OCI-LY7 (cell line): ENCODE measurements at regions not wholly inside any gene's neighbourhood (a gene's known extent, or its start where the extent isn't known, plus 50 kb on each side); places are given as distances from the start of the nearest gene placed in this dataset.

Experiments
- BruUV-seq: library from RNA; stranded (reverse); fragments of 400-500 nt; replicated peaks from 2 replicates; lab custom pipeline; 2021; lab: Mats Ljungman, UMichigan
- CTCF ChIA-PET: fragments of 300-600 bp; sonication (Branson Sonifier 250); formaldehyde crosslinking; loops from one replicate; lab custom pipeline; 2022; ENCODE audit warnings: antibody characterized with exemption; ENCODE audit not compliant: unreplicated experiment; lab: Charles Lee
- POLR2A ChIA-PET: fragments of 300-600 bp; sonication (Branson Sonifier 250); formaldehyde crosslinking; loops from one replicate; lab custom pipeline; 2022; ENCODE audit warnings: antibody characterized with exemption; lab: Charles Lee
- DNase-seq: peaks from one replicate; pipeline ENCODE4 v3.0.0-alpha.2; 2015; ENCODE audit warnings: low spot score
- H2AFZ ChIP-seq: fragments of 200-600 bp; sonication (generic), shearing (Covaris generic); 2 replicates; pipeline ENCODE4 v1.6.1; 2014; ENCODE audit warnings: mild to moderate bottlenecking, antibody characterized with exemption, low read length, moderate library complexity
- H3K27ac ChIP-seq: fragments of 200-600 bp; sonication (generic); 2 replicates; pipeline ENCODE4 v1.5.1; 2014; ENCODE audit warnings: mixed run types, low read depth, mild to moderate bottlenecking, moderate library complexity, low read length, inconsistent platforms; ENCODE audit not compliant: poor library complexity, severe bottlenecking
- H3K36me3 ChIP-seq: fragments of 200-600 bp; sonication (generic); 2 replicates; pipeline ENCODE4 v1.6.1; 2014; ENCODE audit warnings: mild to moderate bottlenecking, antibody characterized with exemption, low read length, moderate library complexity, mixed read lengths; ENCODE audit not compliant: insufficient read depth
- H3K4me1 ChIP-seq: fragments of 200-600 bp; sonication (generic); 2 replicates; pipeline ENCODE4 v1.5.1; 2014; ENCODE audit warnings: mild to moderate bottlenecking, low read length; ENCODE audit not compliant: insufficient read depth, poor library complexity, severe bottlenecking
- H3K4me2 ChIP-seq: fragments of 200-600 bp; sonication (generic); 2 replicates; pipeline ENCODE4 v1.6.1; 2014; ENCODE audit warnings: mild to moderate bottlenecking, low read length
- H3K4me3 ChIP-seq: fragments of 200-600 bp; sonication (generic); 2 replicates; pipeline ENCODE4 v1.5.1; 2014; ENCODE audit warnings: mild to moderate bottlenecking, low read depth, low read length; ENCODE audit not compliant: poor library complexity, severe bottlenecking
- H3K79me2 ChIP-seq: fragments of 200-600 bp; sonication (generic); 2 replicates; pipeline ENCODE4 v1.6.1; 2016; ENCODE audit warnings: low read depth, mild to moderate bottlenecking, low read length, moderate library complexity, mixed read lengths; ENCODE audit not compliant: insufficient read depth
- H3K9me2 ChIP-seq: fragments of 200-600 bp; sonication (generic); 2 replicates; pipeline ENCODE4 v1.6.1; 2016; ENCODE audit warnings: mild to moderate bottlenecking, low read length, mixed read lengths; ENCODE audit not compliant: insufficient read depth
- H3K9me3 ChIP-seq: fragments of 200-600 bp; sonication (generic); 2 replicates; pipeline ENCODE4 v1.6.1; 2014; ENCODE audit warnings: mild to moderate bottlenecking, mixed run types, low read length, mixed read lengths
- H4K20me1 ChIP-seq: fragments of 200-600 bp; sonication (generic); 2 replicates; pipeline ENCODE4 v1.6.1; 2014; ENCODE audit warnings: mild to moderate bottlenecking, antibody characterized with exemption, low read length, moderate library complexity, mixed read lengths; ENCODE audit not compliant: insufficient read depth
- CTCF ChIP-seq: fragments of 200-600 bp; sonication (generic); conservative IDR thresholded peaks from 2 replicates; pipeline ENCODE4 v1.5.1; 2014; ENCODE audit warnings: mild to moderate bottlenecking, antibody characterized with exemption, low read length, moderate library complexity, mixed read lengths
- EZH2phosphoT487 ChIP-seq: fragments of 200-600 bp; sonication (generic); IDR thresholded peaks from 2 replicates; pipeline ENCODE4 v1.6.1; 2018; ENCODE audit warnings: low read depth, borderline replicate concordance, mild to moderate bottlenecking, mixed run types, antibody characterized with exemption, low read length, moderate library complexity, mixed read lengths
- intact Hi-C: fragments of 100-400 bp; cut with micrococcal nuclease; formaldehyde crosslinking; loops from one replicate; pipeline ENCODE4 v1.10.0; 2022; ENCODE audit not compliant: unreplicated experiment

DNA sequence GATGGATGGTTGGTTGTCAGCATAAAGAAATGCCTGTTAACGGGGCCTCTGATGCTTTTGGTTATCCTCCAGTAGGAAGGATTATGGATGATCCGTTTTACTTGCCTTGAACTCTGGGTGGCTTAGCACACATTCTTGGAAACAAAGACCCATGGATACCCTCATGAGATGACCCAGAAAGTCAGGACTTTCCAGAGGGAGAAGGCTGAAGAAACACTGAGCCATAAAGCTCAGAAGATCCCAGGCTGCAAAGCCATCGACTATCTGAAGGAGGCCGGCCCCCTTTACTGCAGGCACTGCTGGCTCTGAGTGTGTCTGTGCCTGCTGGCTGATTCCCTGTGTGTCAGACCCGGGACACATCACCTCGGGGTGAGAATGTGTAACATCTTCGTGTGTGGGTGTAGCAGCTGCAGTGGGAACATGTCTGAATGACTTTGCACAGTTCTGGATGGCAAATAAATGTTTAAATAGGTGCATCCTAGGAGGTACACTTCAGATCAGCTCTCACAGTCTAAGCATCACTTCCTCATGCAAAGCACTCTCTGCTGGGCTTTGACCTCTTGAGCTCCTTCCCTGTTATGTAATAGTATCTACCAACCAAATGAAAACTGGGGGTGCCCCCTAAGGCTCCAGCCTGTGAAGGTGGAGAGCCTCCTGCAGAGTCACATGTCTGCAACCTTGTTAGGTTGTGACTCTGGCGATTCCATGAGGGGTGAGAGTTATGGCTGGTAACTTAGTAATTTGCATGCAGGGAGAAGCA, 1084.9 kb downstream of the TBC1D22A start:
- Histone ChIP-seq H3K79me2 (no peaks in the 10 kb centered on the region), H3K4me2 (peak overlapping the region; percentile 25; the same call in 1 of the 2 replicates), H2AFZ (peak overlapping the region; percentile 74), H3K27ac (no peak overlapping the region), H3K9me3 (no peaks in the 10 kb centered on the region), H3K4me1 (peaks cover 20% of the 10 kb centered on the region), H3K9me2 (no peaks in the 10 kb centered on the region), H3K4me3 (peak overlapping the region; percentile 9), H3K36me3 (no peaks in the 10 kb centered on the region), H4K20me1 (no peaks in the 10 kb centered on the region)
- DNase-seq = peak; percentile 55
- POLR2A ChIA-PET = no interaction called here
- intact Hi-C loops = no loop called here
- BruUV-seq = no TSS peak
- TF ChIP-seq CTCF = no peak
- CTCF ChIA-PET = no interaction called here

DNA sequence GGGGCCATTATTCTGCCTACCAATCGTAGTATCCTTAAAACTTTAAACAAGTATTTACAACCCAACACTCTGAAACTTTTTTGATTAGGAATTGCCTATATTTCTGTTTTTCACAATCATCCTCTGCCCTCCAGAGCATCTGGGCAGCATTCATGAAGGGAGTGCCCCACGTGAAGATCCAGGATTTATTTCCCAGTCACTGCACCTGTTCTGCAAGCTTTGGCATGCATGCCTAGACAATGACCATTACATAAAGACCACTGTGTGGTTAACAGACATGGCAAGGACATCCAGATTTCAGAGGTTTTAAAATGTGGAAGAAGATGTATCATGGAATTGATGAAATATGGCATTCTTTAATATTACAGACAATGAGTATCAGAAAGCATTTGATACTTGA, 1083.8 kb downstream of the TBC1D22A start:
- H3K9me2 ChIP-seq = no peaks in the 10 kb centered on the region
- peaks cover 31% of the 10 kb centered on the region for H3K4me1 ChIP-seq
- BruUV-seq = no TSS peak
- no peaks in the 10 kb centered on the region for H4K20me1 ChIP-seq
- H2AFZ ChIP-seq = no peak overlapping the region
- no peaks in the 10 kb centered on the region for H3K79me2 ChIP-seq
- TF ChIP-seq CTCF (no peak), EZH2phosphoT487 (no peak)
- no peak for DNase-seq
- no peaks in the 10 kb centered on the region for H3K9me3 ChIP-seq
- H3K27ac ChIP-seq = no peak overlapping the region
- CTCF ChIA-PET = no interaction called here
- no peaks in the 10 kb centered on the region for H3K36me3 ChIP-seq
- intact Hi-C loops = no loop called here
- no peak overlapping the region for H3K4me2 ChIP-seq
- no peak overlapping the region for H3K4me3 ChIP-seq
- POLR2A ChIA-PET = no interaction called here

DNA sequence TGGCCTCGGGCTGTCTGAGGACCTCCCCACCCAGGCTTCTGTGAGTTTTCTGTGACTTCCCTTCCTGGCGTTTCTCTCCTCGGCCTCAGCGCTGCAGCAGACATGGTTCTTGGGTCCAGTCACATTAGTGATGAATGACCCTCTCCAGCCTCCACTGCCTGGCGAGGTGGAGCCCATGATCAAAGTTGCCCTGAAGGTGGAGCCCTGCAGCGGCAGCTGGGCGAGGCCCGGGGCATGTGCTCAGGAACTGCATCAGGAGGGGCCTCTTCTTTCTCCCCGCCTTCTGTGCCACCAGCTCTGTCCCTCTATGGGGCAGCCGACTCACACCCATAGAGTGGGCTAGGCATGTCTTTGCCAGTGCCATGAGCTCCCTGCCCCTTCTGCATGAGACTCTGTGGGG, 1079.7 kb downstream of the TBC1D22A start:
- Histone ChIP-seq H3K9me2 (no peaks in the 10 kb centered on the region), H3K4me3 (no peak overlapping the region), H3K4me2 (peak overlapping the region; percentile 55), H3K79me2 (no peaks in the 10 kb centered on the region), H3K4me1 (peaks cover 31% of the 10 kb centered on the region), H2AFZ (peak overlapping the region; percentile 80; the same call in 1 of the 2 replicates), H3K9me3 (no peaks in the 10 kb centered on the region), H3K27ac (no peak overlapping the region), H3K36me3 (no peaks in the 10 kb centered on the region), H4K20me1 (no peaks in the 10 kb centered on the region)
- intact Hi-C loops = loop anchor here (1.0 to 5.0 kb wide), 3 partner anchors 155 to 650 kb away; no protein-coding TSS in a partner anchor
- ChIA-PET POLR2A (no interaction called here), CTCF (interaction anchor here (0.5 to 1.0 kb wide), 3 partner anchors 95 to 239 kb away, joined by 3 read pairs; no protein-coding TSS in a partner anchor)
- BruUV-seq = no TSS peak
- TF ChIP-seq CTCF (peak; percentile 82), EZH2phosphoT487 (no peak)
- peak; percentile 72 for DNase-seq
